GM23338 (cell line): ENCODE measurements at regions not wholly inside any gene's neighbourhood (a gene's known extent, or its start where the extent isn't known, plus 50 kb on each side); places are given as distances from the start of the nearest gene placed in this dataset.

Experiments
- ATAC-seq: fragments of 200-7000 bp; cut with Tn5 transposase; 3 replicates; pipeline ENCODE4 v1.9.1; 2020
- DNase-seq: peaks from one replicate; pipeline ENCODE4 v3.0.0-alpha.2; 2015; ENCODE audit warnings: low spot score
- H2AFZ ChIP-seq: fragments of 200-600 bp; sonication (generic); 2 replicates; pipeline ENCODE4 v1.8.0; 2016; ENCODE audit warnings: antibody characterized with exemption, mild to moderate bottlenecking, moderate library complexity
- H3F3A ChIP-seq: fragments of 200-600 bp; sonication (generic); replicated peaks from 2 replicates; pipeline ENCODE4 v1.8.0; 2017; ENCODE audit warnings: antibody characterized with exemption, mixed run types, low read depth
- H3K27ac ChIP-seq: fragments of 200-600 bp; sonication (generic); 2 replicates; pipeline ENCODE4 v1.6.1; 2016; ENCODE audit warnings: low read depth
- H3K27me3 ChIP-seq: fragments of 200-600 bp; sonication (generic); 2 replicates; pipeline ENCODE4 v1.8.0; 2016; ENCODE audit warnings: mild to moderate bottlenecking, mixed run types, moderate library complexity; ENCODE audit not compliant: insufficient read depth
- H3K36me3 ChIP-seq: fragments of 200-600 bp; sonication (generic); 2 replicates; pipeline ENCODE4 v1.8.0; 2016; ENCODE audit warnings: mild to moderate bottlenecking; ENCODE audit not compliant: insufficient read depth
- H3K4me1 ChIP-seq: fragments of 200-600 bp; sonication (generic); 2 replicates; pipeline ENCODE4 v1.8.0; 2016; ENCODE audit warnings: mild to moderate bottlenecking, moderate library complexity; ENCODE audit not compliant: insufficient read depth
- H3K4me2 ChIP-seq: fragments of 200-600 bp; sonication (generic); 2 replicates; pipeline ENCODE4 v1.7.1; 2017; ENCODE audit warnings: mixed run types
- H3K4me3 ChIP-seq: fragments of 200-600 bp; sonication (generic); 2 replicates; pipeline ENCODE4 v1.6.1; 2016; ENCODE audit warnings: mixed run types
- H3K79me2 ChIP-seq: fragments of 200-600 bp; sonication (generic); replicated peaks from 2 replicates; pipeline ENCODE4 v1.8.0; 2017; ENCODE audit warnings: mild to moderate bottlenecking; ENCODE audit not compliant: insufficient read depth
- H3K9me2 ChIP-seq: fragments of 200-600 bp; sonication (generic); 2 replicates; pipeline ENCODE4 v1.8.0; 2017; ENCODE audit not compliant: insufficient read depth
- H4K20me1 ChIP-seq: fragments of 200-600 bp; sonication (generic); replicated peaks from 2 replicates; pipeline ENCODE4 v1.8.0; 2017; ENCODE audit warnings: mild to moderate bottlenecking; ENCODE audit not compliant: insufficient read depth
- H3K27ac Mint-ChIP-seq: 2 replicates; pipeline ENCODE4 v1.8.0; 2020; ENCODE audit warnings: inconsistent platforms, mild to moderate bottlenecking, moderate library complexity, mixed read lengths
- H3K27me3 Mint-ChIP-seq: 3 replicates; pipeline ENCODE4 v1.8.0; 2022; ENCODE audit warnings: low read depth, mild to moderate bottlenecking, moderate library complexity, mixed read lengths, inconsistent platforms; ENCODE audit not compliant: insufficient read depth, poor library complexity
- H3K36me3 Mint-ChIP-seq: 3 replicates; pipeline ENCODE4 v1.8.0; 2021; ENCODE audit warnings: low read depth, mild to moderate bottlenecking, inconsistent platforms, moderate library complexity, mixed read lengths
- H3K4me1 Mint-ChIP-seq: 3 replicates; pipeline ENCODE4 v1.8.0; 2020; ENCODE audit warnings: mild to moderate bottlenecking, inconsistent platforms, mixed read lengths
- H3K4me3 Mint-ChIP-seq: 3 replicates; pipeline ENCODE4 v1.8.0; 2021; ENCODE audit warnings: moderate library complexity, mild to moderate bottlenecking, inconsistent platforms, mixed read lengths
- H3K9me3 Mint-ChIP-seq: 3 replicates; pipeline ENCODE4 v1.8.0; 2020; ENCODE audit warnings: moderate library complexity, mild to moderate bottlenecking, inconsistent platforms, mixed read lengths
- CREB1 ChIP-seq: fragments of 250-450 bp; sonication (Bioruptor Pico); IDR thresholded peaks from 2 replicates; pipeline ENCODE4 v1.5.0; 2020; ENCODE audit warnings: low read depth, mild to moderate bottlenecking, moderate library complexity
- CTCF ChIP-seq, 2 experiments: fragments of 200-600 bp in 1 of 2; sonication (generic) in 1 of 2; conservative IDR thresholded peaks; 2 replicates each; pipeline versions ENCODE4 v1.5.1 to v1.6.1; 2016 to 2017; ENCODE audit warnings: antibody characterized with exemption in 2 of 2, low read depth in 2 of 2, mild to moderate bottlenecking in 2 of 2, moderate library complexity in 1 of 2
- ETS1 ChIP-seq: IDR thresholded peaks from 2 replicates; pipeline ENCODE4 v1.6.1; 2016; ENCODE audit warnings: antibody characterized with exemption
- EZH2 ChIP-seq: fragments of 200-600 bp; sonication (generic); IDR thresholded peaks from one replicate; pipeline ENCODE4 v1.8.0; 2017; ENCODE audit warnings: antibody characterized with exemption, mild to moderate bottlenecking, low read depth; ENCODE audit not compliant: unreplicated experiment
- EZH2phosphoT487 ChIP-seq: fragments of 200-600 bp; sonication (generic); IDR thresholded peaks from one replicate; pipeline ENCODE4 v1.8.1; 2018; ENCODE audit warnings: antibody characterized with exemption; ENCODE audit not compliant: unreplicated experiment
- JUNB ChIP-seq: IDR thresholded peaks from one replicate; pipeline ENCODE4 v1.6.1; 2016; ENCODE audit warnings: antibody characterized with exemption; ENCODE audit not compliant: unreplicated experiment
- NANOG ChIP-seq: IDR thresholded peaks from 2 replicates; pipeline ENCODE4 v1.6.1; 2016; ENCODE audit warnings: antibody characterized with exemption, borderline replicate concordance
- POLR2AphosphoS5 ChIP-seq: IDR thresholded peaks from 2 replicates; pipeline ENCODE4 v1.6.1; 2016; ENCODE audit warnings: antibody characterized with exemption, low read depth
- REST ChIP-seq: IDR thresholded peaks from one replicate; pipeline ENCODE4 v1.6.1; 2018; ENCODE audit warnings: antibody characterized with exemption; ENCODE audit not compliant: unreplicated experiment
- STAT1 ChIP-seq: IDR thresholded peaks from one replicate; pipeline ENCODE4 v1.6.1; 2016; ENCODE audit warnings: antibody characterized with exemption; ENCODE audit not compliant: unreplicated experiment
- ZNF114 ChIP-seq: fragments of 250-450 bp; sonication (Bioruptor Pico); IDR thresholded peaks from 2 replicates; pipeline ENCODE4 v1.5.0; 2020; ENCODE audit warnings: mild to moderate bottlenecking, moderate library complexity
- ZNF331 ChIP-seq: fragments of 250-450 bp; sonication (Bioruptor Pico); IDR thresholded peaks from 2 replicates; pipeline ENCODE4 v1.5.0; 2020; ENCODE audit warnings: low read depth, mild to moderate bottlenecking, moderate library complexity
- ZNF462 ChIP-seq: fragments of 250-450 bp; sonication (Bioruptor Pico); IDR thresholded peaks from 2 replicates; pipeline ENCODE4 v1.5.0; 2020; ENCODE audit warnings: mild to moderate bottlenecking, moderate library complexity

- Histone ChIP-seq H3F3A (no peaks in the 10 kb centered on the region), H3K4me3 (no peak overlapping the region), H3K36me3 (no peaks in the 10 kb centered on the region), H3K27ac (no peak overlapping the region), H3K4me1 (peaks cover 6% of the 10 kb centered on the region; the same call in 1 of the 2 replicates), H3K27me3 (no peaks in the 10 kb centered on the region), H3K79me2 (no peaks in the 10 kb centered on the region), H2AFZ (no peak overlapping the region), H3K4me2 (no peak overlapping the region), H3K9me2 (no peaks in the 10 kb centered on the region), H4K20me1 (no peaks in the 10 kb centered on the region)
- no peaks in the 10 kb centered on the region; the same call in 2 of the 3 replicates for H3K36me3 Mint-ChIP-seq
- no peak for ATAC-seq
- peaks cover 6% of the 10 kb centered on the region for H3K4me1 Mint-ChIP-seq
- no peaks in the 10 kb centered on the region for H3K27me3 Mint-ChIP-seq
- peaks cover 6% of the 10 kb centered on the region; the same call in 2 of the 3 replicates for H3K9me3 Mint-ChIP-seq
- no peak overlapping the region for H3K4me3 Mint-ChIP-seq
- DNase-seq: no peak
- TF ChIP-seq CTCF (conservative IDR thresholded peaks at IDR 0.05; ENCODE audit: low read depth in 2 of 2): no peak
- no peak for TF ChIP-seq CREB1 (CRISPR knock-in tag)
- TF ChIP-seq REST: no peak
- no peak for TF ChIP-seq ZNF114 (CRISPR knock-in tag)
- no peak for TF ChIP-seq EZH2
- TF ChIP-seq JUNB: no peak
- TF ChIP-seq ETS1: no peak
- no peak for TF ChIP-seq POLR2AphosphoS5
- no peak for TF ChIP-seq NANOG
- TF ChIP-seq ZNF462 (CRISPR knock-in tag): no peak
- TF ChIP-seq ZNF331: no peak
- no peak for TF ChIP-seq STAT1
- no peak for TF ChIP-seq EZH2phosphoT487
- peak overlapping the region; percentile 26; the same call in 1 of the 2 replicates for H3K27ac Mint-ChIP-seq
Measured at GRCh38 chr16:87074641-87075318, 242.4 kb downstream of the C16orf95 start.
